Ishikawa (cell line): ENCODE measurements at regions not wholly inside any gene's neighbourhood (a gene's known extent, or its start where the extent isn't known, plus 50 kb on each side); places are given as distances from the start of the nearest gene placed in this dataset.

Source experiments
- EP300 ChIP-seq: IDR thresholded peaks from 2 replicates; pipeline ENCODE4 v1.6.1; 2012; ENCODE audit warnings: borderline replicate concordance
- RAD21 ChIP-seq: IDR thresholded peaks from 2 replicates; pipeline ENCODE4 v1.6.1; 2012; ENCODE audit warnings: low read depth

DNA sequence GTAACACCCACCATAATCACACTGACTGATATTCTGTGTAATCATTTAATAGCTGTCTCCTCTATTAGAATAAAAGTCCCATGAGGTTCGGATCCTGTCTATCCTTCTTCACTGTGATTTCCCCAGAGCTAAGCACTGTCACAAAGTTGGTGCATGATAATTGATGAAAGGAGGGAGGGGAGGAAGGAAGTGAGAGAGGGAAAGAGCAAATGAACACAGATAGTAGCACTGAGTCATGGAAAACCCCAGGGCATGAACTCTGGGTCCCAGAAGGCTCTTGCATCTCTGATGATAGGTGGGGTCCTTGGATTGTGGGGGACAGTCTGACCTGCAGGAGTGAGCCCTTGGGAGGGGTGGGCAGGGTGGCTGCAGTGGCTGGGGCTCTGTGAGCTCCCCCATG is 294.1 kb downstream of the LRFN2 start:
- TF ChIP-seq RAD21 (no peak), EP300 (no peak)
